H1 (cell line): ENCODE measurements at regions not wholly inside any gene's neighbourhood (a gene's known extent, or its start where the extent isn't known, plus 50 kb on each side); places are given as distances from the start of the nearest gene placed in this dataset.

Experiments used
- EP300 ChIP-seq, 2 experiments: IDR thresholded peaks; 1 replicate in 1 of 2; 2 replicates in 1 of 2; pipeline ENCODE4 v1.6.1; 2011 to 2012; ENCODE audit warnings: low read depth in 2 of 2, low read length in 2 of 2, mild to moderate bottlenecking in 2 of 2, borderline replicate concordance in 1 of 2, inconsistent platforms in 1 of 2, moderate library complexity in 1 of 2
- GABPA ChIP-seq: IDR thresholded peaks from 2 replicates; pipeline ENCODE4 v1.6.1; 2011; ENCODE audit warnings: mild to moderate bottlenecking, low read length, moderate library complexity, borderline replicate concordance; ENCODE audit not compliant: insufficient read depth
- HDAC2 ChIP-seq, 2 experiments: fragments of 300-600 bp in 1 of 2; sonication (generic) in 1 of 2; IDR thresholded peaks; 2 replicates each; pipeline ENCODE4 v1.6.1; 2011 to 2012; ENCODE audit warnings: low read depth in 2 of 2, low read length in 2 of 2, mild to moderate bottlenecking in 2 of 2, moderate library complexity in 2 of 2, borderline replicate concordance in 1 of 2, inconsistent platforms in 1 of 2
- HDAC6 ChIP-seq: IDR thresholded peaks from one replicate; pipeline ENCODE4 v1.7.1; 2012; ENCODE audit warnings: low read depth, mild to moderate bottlenecking, inconsistent platforms, low read length, moderate library complexity
- POLR2A ChIP-seq, 2 experiments: IDR thresholded peaks; 1 replicate in 1 of 2; 2 replicates in 1 of 2; pipeline ENCODE4 v1.6.1; 2011; ENCODE audit warnings: low read depth in 2 of 2, low read length in 2 of 2, mild to moderate bottlenecking in 2 of 2; ENCODE audit errors: control extremely low read depth in 1 of 2
- RAD21 ChIP-seq, 2 experiments: IDR thresholded peaks in 1 of 2; conservative IDR thresholded peaks in 1 of 2; 2 replicates each; pipeline ENCODE4 v1.6.1; 2011; ENCODE audit warnings: low read depth in 2 of 2, low read length in 2 of 2, improper control_type of control experiment in 1 of 2, inconsistent platforms in 1 of 2, mild to moderate bottlenecking in 1 of 2, moderate library complexity in 1 of 2
- RFX5 ChIP-seq: IDR thresholded peaks from 2 replicates; pipeline ENCODE4 v1.6.1; 2011; ENCODE audit warnings: low read depth, low read length, improper control_type of control experiment, borderline replicate concordance
- TBP ChIP-seq: IDR thresholded peaks from 2 replicates; pipeline ENCODE4 v1.6.1; 2011; ENCODE audit warnings: low read depth, low read length, improper control_type of control experiment
- TEAD4 ChIP-seq: IDR thresholded peaks from 2 replicates; pipeline ENCODE4 v1.6.1; 2012; ENCODE audit warnings: low read depth, low read length, inconsistent platforms, mixed read lengths
- YY1 ChIP-seq: IDR thresholded peaks from 2 replicates; pipeline ENCODE4 v1.6.1; 2011; ENCODE audit warnings: low read depth, mild to moderate bottlenecking, low read length
- TF ChIP-seq, protein P1 (sequence below), 3 experiments: IDR thresholded peaks; 1 replicate in 2 of 3; 2 replicates in 1 of 3; pipeline versions ENCODE4 v1.5.1 to v1.6.1; 2011; ENCODE audit warnings: low read length in 3 of 3, mild to moderate bottlenecking in 3 of 3, inconsistent platforms in 2 of 3, low read depth in 1 of 3, moderate library complexity in 1 of 3; ENCODE audit not compliant: insufficient read depth in 1 of 3; ENCODE audit errors: control extremely low read depth in 1 of 3
- TF ChIP-seq, protein P2 (sequence below): IDR thresholded peaks from 2 replicates; pipeline ENCODE4 v1.6.1; 2011; ENCODE audit warnings: low read length, improper control_type of control experiment
- TF ChIP-seq, protein P3 (sequence below): IDR thresholded peaks from 2 replicates; pipeline ENCODE4 v1.6.1; 2012; ENCODE audit warnings: low read length, inconsistent platforms

DNA sequence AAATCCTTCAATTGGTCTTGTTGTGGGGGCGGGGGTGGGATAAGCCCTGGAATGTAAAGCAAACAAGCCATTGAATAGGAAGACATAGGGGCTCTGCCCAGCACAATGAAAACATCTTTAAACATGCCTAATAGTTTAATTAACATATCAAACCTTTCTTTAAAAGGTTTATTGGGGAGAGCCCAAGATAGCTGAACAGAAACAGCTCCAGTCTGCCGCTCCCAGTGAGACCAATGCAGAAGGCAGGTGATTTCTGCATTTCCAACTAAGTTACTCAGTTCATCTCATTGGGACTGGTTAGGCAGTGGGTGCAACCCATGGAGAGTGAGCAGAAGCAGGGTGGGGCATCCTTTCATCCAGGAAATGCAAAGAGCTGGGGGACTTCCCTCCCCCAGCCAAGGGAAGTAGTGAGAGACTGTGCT, 327.2 kb upstream of the CNKSR2 start:
- TF ChIP-seq, protein P1, sequence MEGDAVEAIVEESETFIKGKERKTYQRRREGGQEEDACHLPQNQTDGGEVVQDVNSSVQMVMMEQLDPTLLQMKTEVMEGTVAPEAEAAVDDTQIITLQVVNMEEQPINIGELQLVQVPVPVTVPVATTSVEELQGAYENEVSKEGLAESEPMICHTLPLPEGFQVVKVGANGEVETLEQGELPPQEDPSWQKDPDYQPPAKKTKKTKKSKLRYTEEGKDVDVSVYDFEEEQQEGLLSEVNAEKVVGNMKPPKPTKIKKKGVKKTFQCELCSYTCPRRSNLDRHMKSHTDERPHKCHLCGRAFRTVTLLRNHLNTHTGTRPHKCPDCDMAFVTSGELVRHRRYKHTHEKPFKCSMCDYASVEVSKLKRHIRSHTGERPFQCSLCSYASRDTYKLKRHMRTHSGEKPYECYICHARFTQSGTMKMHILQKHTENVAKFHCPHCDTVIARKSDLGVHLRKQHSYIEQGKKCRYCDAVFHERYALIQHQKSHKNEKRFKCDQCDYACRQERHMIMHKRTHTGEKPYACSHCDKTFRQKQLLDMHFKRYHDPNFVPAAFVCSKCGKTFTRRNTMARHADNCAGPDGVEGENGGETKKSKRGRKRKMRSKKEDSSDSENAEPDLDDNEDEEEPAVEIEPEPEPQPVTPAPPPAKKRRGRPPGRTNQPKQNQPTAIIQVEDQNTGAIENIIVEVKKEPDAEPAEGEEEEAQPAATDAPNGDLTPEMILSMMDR (IDR thresholded peaks at IDR 0.05; ENCODE audit: control extremely low read depth in 1 of 3, insufficient read depth in 1 of 3, low read depth in 1 of 3, low read length in 3 of 3), result no peak
- TF ChIP-seq GABPA (no peak), POLR2A (IDR thresholded peaks at IDR 0.05; ENCODE audit: control extremely low read depth in 1 of 2, low read depth in 2 of 2, low read length in 2 of 2) (no peak), TBP (no peak), HDAC2 (IDR thresholded peaks at IDR 0.05; ENCODE audit: borderline replicate concordance in 1 of 2, low read depth in 2 of 2, low read length in 2 of 2) (no peak), TEAD4 (peak; percentile 86), HDAC6 (no peak), RAD21 (IDR thresholded peaks at IDR 0.05 in 1 of 2, conservative IDR thresholded peaks at IDR 0.05 in 1 of 2; ENCODE audit: low read depth in 2 of 2, low read length in 2 of 2) (0 out of 4 replicates have a peak, but pooled peaks of 1 of the 2 experiments have one; percentile 7), EP300 (IDR thresholded peaks at IDR 0.05; ENCODE audit: borderline replicate concordance in 1 of 2, low read depth in 2 of 2, low read length in 2 of 2) (peak in 1 of 2 experiments; percentile 11; a peak in 1 of 3 replicates), RFX5 (no peak), YY1 (no peak)
- TF ChIP-seq, protein P2, sequence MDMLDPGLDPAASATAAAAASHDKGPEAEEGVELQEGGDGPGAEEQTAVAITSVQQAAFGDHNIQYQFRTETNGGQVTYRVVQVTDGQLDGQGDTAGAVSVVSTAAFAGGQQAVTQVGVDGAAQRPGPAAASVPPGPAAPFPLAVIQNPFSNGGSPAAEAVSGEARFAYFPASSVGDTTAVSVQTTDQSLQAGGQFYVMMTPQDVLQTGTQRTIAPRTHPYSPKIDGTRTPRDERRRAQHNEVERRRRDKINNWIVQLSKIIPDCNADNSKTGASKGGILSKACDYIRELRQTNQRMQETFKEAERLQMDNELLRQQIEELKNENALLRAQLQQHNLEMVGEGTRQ, result no peak
- TF ChIP-seq, protein P3, sequence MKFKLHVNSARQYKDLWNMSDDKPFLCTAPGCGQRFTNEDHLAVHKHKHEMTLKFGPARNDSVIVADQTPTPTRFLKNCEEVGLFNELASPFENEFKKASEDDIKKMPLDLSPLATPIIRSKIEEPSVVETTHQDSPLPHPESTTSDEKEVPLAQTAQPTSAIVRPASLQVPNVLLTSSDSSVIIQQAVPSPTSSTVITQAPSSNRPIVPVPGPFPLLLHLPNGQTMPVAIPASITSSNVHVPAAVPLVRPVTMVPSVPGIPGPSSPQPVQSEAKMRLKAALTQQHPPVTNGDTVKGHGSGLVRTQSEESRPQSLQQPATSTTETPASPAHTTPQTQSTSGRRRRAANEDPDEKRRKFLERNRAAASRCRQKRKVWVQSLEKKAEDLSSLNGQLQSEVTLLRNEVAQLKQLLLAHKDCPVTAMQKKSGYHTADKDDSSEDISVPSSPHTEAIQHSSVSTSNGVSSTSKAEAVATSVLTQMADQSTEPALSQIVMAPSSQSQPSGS, result no peak
